ENCODE measurements at regions not wholly inside any gene's neighbourhood (a gene's known extent, or its start where the extent isn't known, plus 50 kb on each side); places are given as distances from the start of the nearest gene placed in this dataset.

DNA sequence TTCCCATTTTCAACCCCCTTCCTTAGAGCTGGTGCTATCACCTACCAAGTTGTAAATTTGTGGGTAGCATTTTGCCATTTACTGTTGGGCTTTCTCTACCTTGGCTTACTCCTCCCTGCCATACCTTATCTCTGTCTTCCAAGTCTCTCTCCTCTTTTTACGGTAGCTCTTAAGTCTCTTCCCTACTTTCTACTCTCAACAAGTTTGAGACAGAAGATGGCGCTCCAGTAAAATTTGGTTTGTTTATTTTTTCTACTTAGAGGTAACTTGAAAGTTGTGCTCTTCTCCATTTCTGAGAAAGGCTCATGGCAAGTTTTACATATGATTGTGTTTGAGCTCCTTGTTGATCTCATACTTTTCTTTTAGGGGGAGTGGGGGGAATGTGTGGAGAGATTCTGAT, 1508.1 kb downstream of the TECRL start:
- no peak for TF ChIP-seq POLR2A (IDR thresholded peaks at IDR 0.05; ENCODE audit: low read depth, low read length)
- no peak for TF ChIP-seq POLR2AphosphoS5 (IDR thresholded peaks at IDR 0.05; ENCODE audit: low read depth, low read length)
